GM12872 (cell line): ENCODE measurements at regions not wholly inside any gene's neighbourhood (a gene's known extent, or its start where the extent isn't known, plus 50 kb on each side); places are given as distances from the start of the nearest gene placed in this dataset.

ENCODE experiments used
- TF ChIP-seq, protein P1 (sequence below): IDR thresholded peaks from 3 replicates; pipeline ENCODE4 v1.5.1; 2011; ENCODE audit warnings: low read depth, mild to moderate bottlenecking, low read length, moderate library complexity; ENCODE audit not compliant: insufficient read depth

DNA sequence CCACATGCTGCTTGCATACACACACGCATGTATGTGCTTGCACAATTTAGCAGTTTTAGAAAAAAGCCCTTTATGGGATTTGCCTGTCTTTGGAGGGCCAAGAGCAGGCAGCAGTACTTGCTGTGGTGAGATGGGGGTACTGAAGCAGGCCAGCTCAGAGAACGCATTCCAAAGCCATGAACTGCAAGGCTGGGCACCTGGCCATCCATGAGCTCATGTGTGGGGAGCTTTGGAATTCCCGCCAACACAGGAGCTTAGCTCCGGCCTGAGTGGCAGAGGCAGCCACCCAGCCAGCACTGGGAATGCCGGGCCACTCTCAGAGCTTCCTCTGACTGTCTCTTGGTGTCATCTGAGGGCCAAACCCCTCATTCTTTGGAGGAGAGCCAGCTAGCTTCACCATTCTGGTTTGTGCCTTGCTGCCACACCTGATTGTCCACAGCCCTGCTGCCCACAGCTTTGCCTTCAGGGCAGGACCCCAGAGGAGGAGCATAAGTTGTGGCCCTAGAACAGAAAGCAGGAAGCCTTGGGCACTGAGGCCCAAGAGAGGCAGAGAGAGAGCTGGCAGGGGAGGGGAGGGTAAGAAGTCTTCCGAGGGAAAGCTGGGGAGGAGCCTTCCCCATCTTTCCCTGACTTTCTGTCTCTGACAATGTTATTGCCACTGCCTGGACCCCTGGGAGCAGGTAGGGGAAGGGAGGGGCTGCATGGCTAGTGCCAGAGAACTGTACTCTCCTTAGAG lies 92.1 kb upstream of the POU3F1 start:
- TF ChIP-seq, protein P1, sequence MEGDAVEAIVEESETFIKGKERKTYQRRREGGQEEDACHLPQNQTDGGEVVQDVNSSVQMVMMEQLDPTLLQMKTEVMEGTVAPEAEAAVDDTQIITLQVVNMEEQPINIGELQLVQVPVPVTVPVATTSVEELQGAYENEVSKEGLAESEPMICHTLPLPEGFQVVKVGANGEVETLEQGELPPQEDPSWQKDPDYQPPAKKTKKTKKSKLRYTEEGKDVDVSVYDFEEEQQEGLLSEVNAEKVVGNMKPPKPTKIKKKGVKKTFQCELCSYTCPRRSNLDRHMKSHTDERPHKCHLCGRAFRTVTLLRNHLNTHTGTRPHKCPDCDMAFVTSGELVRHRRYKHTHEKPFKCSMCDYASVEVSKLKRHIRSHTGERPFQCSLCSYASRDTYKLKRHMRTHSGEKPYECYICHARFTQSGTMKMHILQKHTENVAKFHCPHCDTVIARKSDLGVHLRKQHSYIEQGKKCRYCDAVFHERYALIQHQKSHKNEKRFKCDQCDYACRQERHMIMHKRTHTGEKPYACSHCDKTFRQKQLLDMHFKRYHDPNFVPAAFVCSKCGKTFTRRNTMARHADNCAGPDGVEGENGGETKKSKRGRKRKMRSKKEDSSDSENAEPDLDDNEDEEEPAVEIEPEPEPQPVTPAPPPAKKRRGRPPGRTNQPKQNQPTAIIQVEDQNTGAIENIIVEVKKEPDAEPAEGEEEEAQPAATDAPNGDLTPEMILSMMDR, result no peak

DNA sequence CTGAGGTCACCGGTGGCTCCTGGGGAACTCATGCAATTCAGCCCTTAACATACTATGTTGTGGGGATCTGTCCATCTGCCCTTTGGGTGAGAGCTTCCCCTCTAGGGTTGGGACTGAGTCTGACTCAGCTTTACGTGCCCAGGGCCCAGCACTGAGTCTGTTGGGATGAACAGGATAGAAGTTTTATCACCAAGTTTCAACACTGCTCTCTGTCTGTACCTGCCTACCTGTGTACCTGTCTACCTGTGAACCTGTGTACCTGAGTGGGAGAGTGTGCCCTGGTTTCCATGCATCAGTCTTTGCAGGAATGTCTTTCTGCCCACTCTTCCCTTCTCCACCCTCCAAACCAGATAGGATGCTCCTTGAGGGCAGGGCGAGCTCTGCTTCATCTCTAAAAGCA lies 90.6 kb upstream of the POU3F1 start:
- TF ChIP-seq, protein P1, result no peak

DNA sequence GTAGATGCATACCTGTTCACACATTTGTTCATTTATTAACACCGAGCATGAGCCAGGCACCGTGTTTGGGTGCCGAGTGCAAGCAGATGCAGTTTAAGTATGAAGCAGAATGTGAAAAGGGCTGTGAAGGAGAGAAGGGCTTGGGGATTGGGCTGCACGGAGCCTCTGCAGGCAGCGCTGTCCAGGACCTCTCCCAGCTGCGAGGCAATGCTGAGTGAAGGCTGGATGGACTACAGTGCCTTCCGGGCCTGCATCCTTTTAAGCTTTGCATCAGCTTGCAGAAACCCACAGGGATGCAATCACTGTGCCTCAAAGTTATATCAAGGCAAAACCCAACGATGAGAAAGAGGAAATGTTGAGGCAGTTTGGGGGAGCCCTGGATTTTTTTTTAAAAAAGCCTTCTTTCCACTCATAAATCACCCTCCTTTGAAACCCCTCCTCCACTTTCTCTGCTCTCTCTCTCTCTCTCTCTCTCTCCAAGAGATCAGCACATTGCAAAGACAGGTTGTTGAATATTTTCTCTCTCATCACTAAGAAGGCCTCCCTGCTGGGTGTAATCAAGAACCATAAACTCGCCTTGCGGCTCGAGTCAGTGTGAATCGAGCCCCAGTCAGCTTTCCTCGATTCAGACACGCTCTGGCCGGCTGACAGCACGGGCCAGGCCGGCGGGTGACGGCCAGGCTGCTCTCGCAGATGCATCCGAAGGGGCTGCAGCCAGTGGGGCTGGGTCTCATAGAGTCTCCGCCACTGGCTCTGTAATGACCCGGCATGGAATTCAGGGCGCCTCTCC lies 89.2 kb upstream of the POU3F1 start:
- TF ChIP-seq, protein P1, result no peak

DNA sequence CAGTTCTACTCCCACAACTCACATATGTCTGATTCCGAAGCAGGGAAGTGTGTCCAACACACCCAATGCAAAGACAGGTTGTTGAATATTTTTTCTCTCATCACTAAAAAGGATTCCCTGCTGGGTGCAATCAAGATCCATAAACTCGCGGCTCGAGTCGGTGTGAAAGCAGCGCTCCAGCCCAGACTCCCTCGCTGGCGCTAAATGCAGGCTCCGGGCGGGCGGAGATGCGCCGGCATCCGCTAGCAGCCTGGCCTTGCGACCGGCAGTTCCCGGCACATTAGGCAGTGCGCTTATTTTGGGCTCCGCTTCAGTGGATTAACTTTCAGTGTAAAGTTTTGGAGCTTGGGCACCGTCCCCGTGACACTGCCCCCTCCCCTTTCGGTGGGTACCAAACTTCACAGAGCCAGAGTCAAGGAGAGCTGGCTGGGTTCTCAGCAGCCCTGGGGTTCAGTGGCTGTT lies 87.7 kb upstream of the POU3F1 start:
- TF ChIP-seq, protein P1, result no peak

DNA sequence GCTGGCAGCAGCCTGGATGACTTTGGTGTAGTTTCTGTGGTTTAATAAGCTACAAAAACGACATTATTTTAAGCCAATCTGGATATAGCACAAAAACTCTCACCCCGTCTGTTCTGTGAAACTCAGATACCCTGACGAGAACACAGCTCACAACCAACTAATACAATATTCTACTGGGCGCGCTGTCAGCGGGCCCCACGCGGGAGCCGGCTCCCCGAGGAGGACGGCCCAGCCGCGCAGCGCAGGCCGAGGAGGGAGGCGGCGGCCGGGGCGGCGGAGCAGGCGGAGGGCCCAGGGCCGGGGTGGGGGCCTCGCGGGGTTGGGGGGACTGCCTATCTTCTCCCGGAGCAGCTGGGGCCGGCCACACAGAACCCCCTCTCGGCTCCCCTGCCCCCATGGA lies 87.2 kb upstream of the POU3F1 start:
- TF ChIP-seq, protein P1, result no peak

DNA sequence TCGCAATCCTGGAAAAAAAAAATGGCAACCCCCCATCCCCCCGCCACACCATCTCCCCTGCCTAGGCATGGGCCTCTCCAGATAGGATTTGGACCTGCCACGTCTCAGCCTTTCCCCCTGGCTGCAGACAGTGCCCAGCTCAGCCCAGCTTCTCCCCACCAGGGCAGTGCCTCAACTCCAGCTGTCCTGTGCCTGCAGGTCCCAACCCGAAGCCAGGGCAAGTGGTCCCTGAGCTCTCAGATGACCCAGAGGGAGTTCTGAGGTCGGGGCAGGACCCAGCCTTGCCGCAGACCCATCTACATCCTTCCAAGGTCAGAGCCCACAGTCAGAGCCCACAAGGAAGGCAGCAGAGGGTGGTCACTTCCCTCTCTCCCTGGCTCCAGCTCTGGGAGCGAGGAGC lies 86.7 kb upstream of the POU3F1 start:
- TF ChIP-seq, protein P1, result no peak

DNA sequence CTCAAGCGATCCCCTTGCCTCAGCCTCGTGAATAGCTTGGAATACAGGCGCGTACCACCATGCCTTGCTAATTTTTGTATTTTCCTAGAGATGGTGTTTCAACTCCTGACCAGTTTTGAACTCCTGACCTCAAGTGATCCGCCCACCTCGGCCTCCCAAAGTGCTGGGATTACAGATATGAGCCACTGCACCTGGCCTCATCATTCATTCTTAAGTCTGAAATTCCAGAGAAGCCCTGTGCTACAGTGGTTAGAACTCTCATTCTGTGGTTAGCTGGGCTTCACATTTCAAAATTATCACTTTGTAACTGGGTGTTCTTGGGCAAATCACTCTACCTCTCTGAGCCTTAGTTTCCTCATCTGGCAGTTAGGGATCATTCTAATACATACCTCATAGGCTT lies 86.1 kb upstream of the POU3F1 start:
- TF ChIP-seq, protein P1, result no peak
